K562 (cell line): ENCODE measurements at regions not wholly inside any gene's neighbourhood (a gene's known extent, or its start where the extent isn't known, plus 50 kb on each side); places are given as distances from the start of the nearest gene placed in this dataset.

ENCODE experiments used
- ATAC-seq: fragments of 200-7000 bp; cut with Tn5 transposase; 3 replicates; pipeline ENCODE4 v1.9.1; 2020; ENCODE audit warnings: moderate library complexity
- BruUV-seq: library from RNA; stranded (reverse); fragments of 400-500 nt; replicated peaks from 2 replicates; lab custom pipeline; 2021; lab: Mats Ljungman, UMichigan
- CTCF ChIA-PET: fragments of 300-600 bp; formaldehyde crosslinking; extraction: SDS; loops from one replicate; lab custom pipeline; 2021; ENCODE audit warnings: low intra/inter-chr PET ratio; lab: Yijun Ruan, JAX
- POLR2A ChIA-PET: fragments of 300-600, 350-650 bp; sonication (Branson Sonifier 250); formaldehyde crosslinking; extraction: SDS; loops from one replicate; lab custom pipeline; 2021; ENCODE audit warnings: antibody characterized with exemption, inconsistent platforms; lab: Yijun Ruan, JAX
- DNase-seq, 4 experiments: peaks; one replicate each; pipeline versions ENCODE4 v3.0.0 to v3.0.0-alpha.2; 2011 to 2018; ENCODE audit warnings: low spot score in 3 of 4, mixed read lengths in 3 of 4; ENCODE audit errors: extremely low read depth in 1 of 4
- FAIRE-seq: peaks from 2 replicates; lab custom pipeline; 2011; peaks lifted over from hg19 to GRCh38; lab: Jason Lieb, UNC
- H2AFZ ChIP-seq: 2 replicates; pipeline ENCODE4 v1.6.0; 2011; ENCODE audit warnings: low read depth, low read length, control low read depth, inconsistent platforms
- H3K27ac ChIP-seq: fragments of 200-600 bp; 3 replicates; pipeline ENCODE4 v1.8.0; 2011; ENCODE audit warnings: low read depth, mild to moderate bottlenecking, control low read depth, inconsistent platforms, low read length, moderate library complexity, mixed read lengths; ENCODE audit errors: extremely low read depth
- H3K27me3 ChIP-seq, 2 experiments: fragments of 300-600 bp in 1 of 2; 2 replicates in 1 of 2; 3 replicates in 1 of 2; pipeline versions ENCODE4 v1.6.0 to v1.8.0; 2011; ENCODE audit warnings: inconsistent platforms in 2 of 2, low read length in 2 of 2, mild to moderate bottlenecking in 1 of 2, mixed read lengths in 1 of 2, moderate library complexity in 1 of 2; ENCODE audit not compliant: control insufficient read depth in 2 of 2, insufficient read depth in 2 of 2
- H3K36me3 ChIP-seq: fragments of 300-600 bp; 3 replicates; pipeline ENCODE4 v1.8.0; 2011; ENCODE audit warnings: mild to moderate bottlenecking, low read length, inconsistent platforms; ENCODE audit not compliant: control insufficient read depth, insufficient read depth
- H3K4me1 ChIP-seq, 2 experiments: fragments of 200-600 bp in 1 of 2; replicated peaks in 1 of 2; 2 replicates in 1 of 2; 3 replicates in 1 of 2; pipeline versions ENCODE4 v1.5.1 to v1.8.0; 2011; ENCODE audit warnings: inconsistent platforms in 2 of 2, low read length in 2 of 2, mild to moderate bottlenecking in 1 of 2, mixed read lengths in 1 of 2, moderate library complexity in 1 of 2; ENCODE audit not compliant: control insufficient read depth in 2 of 2, insufficient read depth in 2 of 2
- H3K4me2 ChIP-seq: 2 replicates; pipeline ENCODE4 v1.6.1; 2011; ENCODE audit warnings: low read length, control low read depth, inconsistent platforms, mixed read lengths; ENCODE audit not compliant: insufficient read depth
- H3K4me3 ChIP-seq: fragments of 200-600 bp; sonication (generic), shearing (Covaris generic); 2 replicates; pipeline ENCODE4 v1.5.1; 2016; ENCODE audit warnings: control low read depth, inconsistent platforms
- H3K79me2 ChIP-seq: fragments of 200-600 bp; 3 replicates; pipeline ENCODE4 v1.8.0; 2011; ENCODE audit warnings: low read length, inconsistent platforms; ENCODE audit not compliant: control insufficient read depth, insufficient read depth
- H3K9ac ChIP-seq, 2 experiments: 2 replicates each; pipeline versions ENCODE4 v1.6.0 to v1.6.1; 2011; ENCODE audit warnings: low read depth in 2 of 2, low read length in 2 of 2, control low read depth in 1 of 2, inconsistent platforms in 1 of 2, mild to moderate bottlenecking in 1 of 2, mixed read lengths in 1 of 2; ENCODE audit not compliant: insufficient read depth in 1 of 2
- H3K9me1 ChIP-seq: one replicate; pipeline ENCODE4 v1.6.0; 2011; ENCODE audit warnings: inconsistent platforms, mild to moderate bottlenecking, low read length, moderate library complexity; ENCODE audit not compliant: control insufficient read depth, insufficient read depth
- H3K9me3 ChIP-seq: replicated peaks from 2 replicates; pipeline ENCODE4 v1.5.1; 2011; ENCODE audit warnings: low read depth, low read length, inconsistent platforms; ENCODE audit not compliant: control insufficient read depth, insufficient read depth
- H4K20me1 ChIP-seq: replicated peaks from 2 replicates; pipeline ENCODE4 v1.6.1; 2011; ENCODE audit warnings: low read length, inconsistent platforms, mixed read lengths; ENCODE audit not compliant: control insufficient read depth, insufficient read depth
- CBFA2T2 ChIP-seq: fragments of 450-650 bp; conservative IDR thresholded peaks from 2 replicates; pipeline ENCODE4 v1.6.1; 2017; ENCODE audit warnings: mild to moderate bottlenecking
- ETS1 ChIP-seq: conservative IDR thresholded peaks from 2 replicates; pipeline ENCODE4 v1.6.1; 2011; ENCODE audit warnings: low read depth, mild to moderate bottlenecking, low read length; ENCODE audit not compliant: control insufficient read depth
- HDAC8 ChIP-seq: fragments of 450-650 bp; IDR thresholded peaks from 2 replicates; pipeline ENCODE4 v1.6.1; 2016; ENCODE audit warnings: mild to moderate bottlenecking, missing genetic modification characterization, moderate library complexity, missing compliant biosample characterization
- ILK ChIP-seq: fragments of 450-650 bp; IDR thresholded peaks from 2 replicates; pipeline ENCODE4 v1.6.1; 2016; ENCODE audit warnings: missing genetic modification characterization, low read depth, mild to moderate bottlenecking, missing compliant biosample characterization, moderate library complexity, borderline replicate concordance
- MAFG ChIP-seq: fragments of 450-650 bp; conservative IDR thresholded peaks from 2 replicates; pipeline ENCODE4 v1.6.1; 2016; ENCODE audit warnings: missing genetic modification characterization, missing compliant biosample characterization
- TCF3 ChIP-seq: sonication (generic); formaldehyde crosslinking; IDR thresholded peaks from 2 replicates; pipeline ENCODE4 v1.4.0; 2020; ENCODE audit warnings: mild to moderate bottlenecking, missing genetic modification reagents
- ZMIZ1 ChIP-seq, 2 experiments: fragments of 150-350 bp in 1 of 2; IDR thresholded peaks; 2 replicates each; pipeline ENCODE4 v1.6.1; 2012 to 2016; ENCODE audit warnings: low read depth in 2 of 2, low read length in 2 of 2, mild to moderate bottlenecking in 1 of 2, moderate library complexity in 1 of 2
- ZNF124 ChIP-seq: sonication (generic); formaldehyde crosslinking; IDR thresholded peaks from 2 replicates; pipeline ENCODE4 v1.8.1; 2022; ENCODE audit warnings: missing genetic modification reagents
- ZNF224 ChIP-seq: sonication (generic); formaldehyde crosslinking; IDR thresholded peaks from 2 replicates; pipeline ENCODE4 v1.8.0; 2022; ENCODE audit warnings: mild to moderate bottlenecking, missing genetic modification reagents
- ZNF75A ChIP-seq: fragments of 450-650 bp; formaldehyde crosslinking; IDR thresholded peaks from 2 replicates; pipeline ENCODE4 v1.4.0; 2020; ENCODE audit warnings: mild to moderate bottlenecking
- WGBS: fragments of 100-300 bp; shearing (Covaris generic); methylation state at CpG from one replicate; pipeline ENCODE4 v1.1.6; 2016; ENCODE audit warnings: low coverage, mixed read lengths; ENCODE audit not compliant: insufficient coverage; ENCODE audit errors: missing lambda C conversion rate; 5-methylcytosine and 5-hydroxymethylcytosine counted together
- in situ Hi-C: fragments of 300-500 bp; cut with MboI; formaldehyde crosslinking; loops from 4 replicates; pipeline ENCODE4 v1.15.0; 2018; ENCODE audit warnings: inconsistent platforms, mixed read lengths
- intact Hi-C: fragments of 100-400 bp; cut with micrococcal nuclease; formaldehyde crosslinking; loops from 2 replicates; pipeline ENCODE4 v1.14.2; 2022
- TF ChIP-seq, protein P1 (sequence below), 3 experiments: fragments of 200-800 bp in 1 of 3; sonication (Bioruptor generic) in 1 of 3; sonication (generic) in 1 of 3; formaldehyde crosslinking in 1 of 3; IDR thresholded peaks; 2 replicates each; pipeline versions ENCODE4 v1.6.1 to v1.8.0; 2016 to 2022; ENCODE audit warnings: mild to moderate bottlenecking in 2 of 3, missing compliant biosample characterization in 2 of 3, missing genetic modification characterization in 2 of 3, missing genetic modification reagents in 1 of 3
- TF ChIP-seq, protein P2 (sequence below): fragments of 250-450 bp; sonication (Bioruptor Pico); IDR thresholded peaks from 2 replicates; pipeline ENCODE4 v1.4.0; 2020; ENCODE audit warnings: mild to moderate bottlenecking, moderate library complexity

GRCh38 chr21:34203851-34204420 lies 130.6 kb downstream of the MRPS6 start:
- Histone ChIP-seq H3K27me3 (no peaks in the 10 kb centered on the region), H3K27ac (no peak overlapping the region), H3K9me1 (no peaks in the 10 kb centered on the region), H3K4me3 (no peak overlapping the region), H3K9ac (no peak overlapping the region), H3K4me2 (no peak overlapping the region), H2AFZ (no peak overlapping the region), H3K9me3 (no peaks in the 10 kb centered on the region), H3K36me3 (no peaks in the 10 kb centered on the region), H3K4me1 (peaks cover 10 to 19% of the 10 kb centered on the region in 2 experiments; a peak in 4 of 5 replicates), H4K20me1 (no peaks in the 10 kb centered on the region), H3K79me2 (no peaks in the 10 kb centered on the region)
- FAIRE-seq (no peak), DNase-seq (no peak), ATAC-seq (no peak)
- in situ Hi-C loops = no loop called here
- POLR2A ChIA-PET = interaction anchor here (1.2 kb wide), 1 partner anchor 13 kb away, joined by 4 read pairs; no protein-coding TSS in a partner anchor
- TF ChIP-seq ZNF75A (no peak), ETS1 (no peak), ZMIZ1 (IDR thresholded peaks at IDR 0.05; ENCODE audit: low read depth in 2 of 2, low read length in 2 of 2) (no peak), TCF3 (no peak), ZNF224 (CRISPR knock-in tag) (no peak), ILK (no peak), HDAC8 (no peak), ZNF124 (CRISPR knock-in tag) (no peak), CBFA2T2 (no peak), MAFG (tag) (no peak)
- TF ChIP-seq, protein P1, sequence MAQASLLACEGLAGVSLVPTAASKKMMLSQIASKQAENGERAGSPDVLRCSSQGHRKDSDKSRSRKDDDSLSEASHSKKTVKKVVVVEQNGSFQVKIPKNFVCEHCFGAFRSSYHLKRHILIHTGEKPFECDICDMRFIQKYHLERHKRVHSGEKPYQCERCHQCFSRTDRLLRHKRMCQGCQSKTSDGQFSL (CRISPR knock-in tag; IDR thresholded peaks at IDR 0.05) = no peak
- TF ChIP-seq, protein P1 (tag; IDR thresholded peaks at IDR 0.05) = no peak
- TF ChIP-seq, protein P2, sequence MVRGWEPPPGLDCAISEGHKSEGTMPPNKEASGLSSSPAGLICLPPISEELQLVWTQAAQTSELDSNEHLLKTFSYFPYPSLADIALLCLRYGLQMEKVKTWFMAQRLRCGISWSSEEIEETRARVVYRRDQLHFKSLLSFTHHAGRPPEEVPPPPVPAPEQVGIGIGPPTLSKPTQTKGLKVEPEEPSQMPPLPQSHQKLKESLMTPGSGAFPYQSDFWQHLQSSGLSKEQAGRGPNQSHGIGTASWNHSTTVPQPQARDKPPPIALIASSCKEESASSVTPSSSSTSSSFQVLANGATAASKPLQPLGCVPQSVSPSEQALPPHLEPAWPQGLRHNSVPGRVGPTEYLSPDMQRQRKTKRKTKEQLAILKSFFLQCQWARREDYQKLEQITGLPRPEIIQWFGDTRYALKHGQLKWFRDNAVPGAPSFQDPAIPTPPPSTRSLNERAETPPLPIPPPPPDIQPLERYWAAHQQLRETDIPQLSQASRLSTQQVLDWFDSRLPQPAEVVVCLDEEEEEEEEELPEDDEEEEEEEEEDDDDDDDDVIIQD (CRISPR knock-in tag) = no peak
- BruUV-seq = no TSS peak
- CTCF ChIA-PET = interaction anchor here (0.7 kb wide), 1 partner anchor 113 kb away, joined by 5 read pairs; no protein-coding TSS in a partner anchor
- 80% methylated on average over 11 of the region's 11 CpGs for WGBS
- intact Hi-C loops = loop anchor here (10.0 kb wide), 1 partner anchor 129 kb away; the partner anchor contains the start of genes MRPS6 and SLC5A3
